Ishikawa (cell line): ENCODE measurements at regions not wholly inside any gene's neighbourhood (a gene's known extent, or its start where the extent isn't known, plus 50 kb on each side); places are given as distances from the start of the nearest gene placed in this dataset.

Experiments used
- EP300 ChIP-seq: IDR thresholded peaks from 2 replicates; pipeline ENCODE4 v1.6.1; 2012; ENCODE audit warnings: borderline replicate concordance
- TAF1 ChIP-seq: IDR thresholded peaks from 2 replicates; pipeline ENCODE4 v1.6.1; 2012; ENCODE audit warnings: low read depth, mild to moderate bottlenecking

- TF ChIP-seq EP300 (no peak), TAF1 (no peak)
Observed at GRCh38 chr22:22712092-22712658, 67.8 kb downstream of the GGTLC2 start.
